Fibroblast of skin of left quadriceps (primary cell): ENCODE measurements at regions not wholly inside any gene's neighbourhood (a gene's known extent, or its start where the extent isn't known, plus 50 kb on each side); places are given as distances from the start of the nearest gene placed in this dataset.
"Not testable (repeated sequence)": the region's sequence is repeated elsewhere in the genome, so short reads cannot be mapped to it uniquely, and the experiment has no call there.

ENCODE experiments used
- DNase-seq, 2 experiments: peaks; one replicate each; pipeline ENCODE4 v3.0.0-alpha.2; 2013; ENCODE audit warnings: low read depth in 2 of 2

DNA sequence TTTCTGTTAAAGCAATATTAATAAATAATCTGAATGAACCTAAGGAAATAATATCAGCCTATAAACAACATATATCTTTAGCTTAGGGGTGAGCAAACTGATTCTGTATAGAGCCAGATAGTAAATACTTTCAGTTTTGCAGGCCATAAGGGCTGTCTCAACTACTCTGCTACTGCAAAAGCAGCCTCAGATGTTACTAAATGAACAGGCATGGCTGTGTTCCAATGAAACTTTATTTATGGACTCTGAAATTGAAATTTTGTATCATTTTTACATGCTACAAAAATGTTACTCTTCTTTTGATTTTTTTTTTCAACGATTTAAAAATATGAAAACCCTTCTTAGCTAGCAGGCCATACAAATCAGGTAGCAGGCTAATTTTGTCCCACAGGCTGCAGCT is 212.8 kb upstream of the PRICKLE2 start:
- no peak for DNase-seq

DNA sequence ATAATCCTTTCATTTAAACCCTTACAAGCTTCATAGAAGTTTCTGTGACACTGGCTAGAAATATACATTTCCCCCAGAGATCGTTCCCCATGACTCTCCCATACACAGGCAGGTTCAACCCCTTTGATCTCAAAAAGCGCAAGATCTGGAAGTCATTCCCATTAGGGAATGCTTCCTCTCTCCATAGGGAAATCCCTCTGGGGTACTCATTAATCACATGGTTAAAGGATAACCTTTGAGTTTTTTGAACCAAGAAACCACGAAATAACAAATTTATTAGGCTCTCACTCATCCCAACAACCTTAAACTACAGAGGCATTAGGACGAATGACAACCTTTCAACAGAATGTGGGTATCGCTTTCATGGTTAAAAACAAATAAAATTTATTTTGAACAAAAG is 211.9 kb upstream of the PRICKLE2 start:
- no peak for DNase-seq

DNA sequence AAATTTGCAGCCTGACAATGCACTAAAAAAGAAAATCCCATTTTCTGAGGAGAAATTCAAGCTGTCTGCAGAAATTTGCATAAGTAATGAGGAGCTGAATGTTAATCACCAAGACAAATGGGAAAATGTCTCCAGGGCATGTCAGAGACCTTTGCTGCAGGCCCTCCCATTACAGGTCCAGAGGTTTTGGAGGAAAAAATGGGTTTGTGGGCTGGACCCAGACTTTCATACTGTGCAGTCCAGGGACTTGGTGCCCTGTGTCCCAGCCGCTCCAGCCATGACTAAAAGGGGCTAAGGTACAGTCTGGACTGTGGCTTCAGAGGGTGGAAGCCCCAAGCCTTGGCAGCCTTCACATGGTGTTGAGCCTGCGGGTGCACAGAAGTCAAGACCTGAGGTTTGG is 209.8 kb upstream of the PRICKLE2 start:
- not testable (repeated sequence) for DNase-seq

DNA sequence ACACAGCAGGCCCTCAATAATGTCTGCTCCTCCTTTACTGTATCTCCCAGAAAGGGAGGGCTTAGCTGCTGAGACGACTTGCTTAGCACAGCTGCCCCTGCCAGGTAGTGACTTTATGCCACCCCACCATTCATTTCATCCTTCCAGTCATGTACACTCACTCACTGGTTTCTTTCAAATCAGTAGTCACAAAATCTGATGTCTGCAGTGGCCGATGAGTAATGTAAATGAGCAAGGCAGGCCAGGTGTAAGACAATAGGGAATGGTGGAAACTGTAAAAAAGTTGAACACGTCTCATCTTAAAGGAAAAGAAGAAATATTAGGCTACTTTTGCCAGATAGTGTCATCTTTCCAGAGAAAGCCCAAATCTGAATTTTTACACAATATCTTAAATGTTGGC is 207.6 kb upstream of the PRICKLE2 start:
- no peak for DNase-seq

DNA sequence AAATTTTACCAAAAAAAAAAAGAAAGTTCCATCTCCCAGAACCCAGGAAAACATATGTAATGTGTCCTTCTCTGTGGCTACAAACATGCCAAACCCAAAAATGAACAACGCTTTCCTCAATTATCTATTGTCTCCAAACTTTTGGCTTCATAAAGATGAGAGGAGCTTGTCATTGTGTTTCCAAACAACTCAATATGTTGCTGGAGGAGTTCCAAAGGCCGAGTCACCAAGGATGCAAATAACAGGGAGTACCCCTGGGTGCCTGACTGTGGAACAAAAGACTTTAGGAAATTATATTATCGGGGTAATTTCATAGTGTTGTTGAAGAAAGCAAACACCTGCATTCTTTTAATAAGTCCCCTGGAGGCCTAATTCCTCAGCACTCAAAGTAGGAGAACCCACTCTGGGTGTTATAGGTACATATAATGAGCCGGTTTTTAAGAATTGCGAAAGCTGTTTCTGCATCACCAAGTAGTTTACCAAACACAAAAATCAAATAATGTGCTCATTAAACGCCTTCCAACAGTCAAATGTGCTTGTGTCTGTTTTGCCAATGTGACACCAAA is 206.3 kb upstream of the PRICKLE2 start:
- DNase-seq, result no peak

DNA sequence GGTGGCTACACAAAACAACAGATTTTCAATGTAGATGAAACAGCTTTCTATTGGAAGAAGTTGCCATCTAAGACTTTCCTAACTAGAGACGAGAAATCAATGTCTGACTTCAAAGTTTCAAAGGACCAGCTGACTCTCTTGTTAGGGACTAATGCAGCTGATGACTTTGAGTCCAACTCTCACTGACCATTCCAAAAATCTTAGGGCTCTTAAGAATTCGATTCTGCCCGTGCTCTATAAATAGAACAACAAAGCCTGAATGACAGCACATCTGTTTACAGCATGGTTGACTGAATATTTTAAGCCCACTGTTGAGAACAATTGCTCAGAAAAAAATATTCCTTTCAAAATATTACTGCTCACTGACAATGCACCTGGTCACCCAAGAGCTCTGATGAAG is 202.4 kb upstream of the PRICKLE2 start:
- no peak for DNase-seq

DNA sequence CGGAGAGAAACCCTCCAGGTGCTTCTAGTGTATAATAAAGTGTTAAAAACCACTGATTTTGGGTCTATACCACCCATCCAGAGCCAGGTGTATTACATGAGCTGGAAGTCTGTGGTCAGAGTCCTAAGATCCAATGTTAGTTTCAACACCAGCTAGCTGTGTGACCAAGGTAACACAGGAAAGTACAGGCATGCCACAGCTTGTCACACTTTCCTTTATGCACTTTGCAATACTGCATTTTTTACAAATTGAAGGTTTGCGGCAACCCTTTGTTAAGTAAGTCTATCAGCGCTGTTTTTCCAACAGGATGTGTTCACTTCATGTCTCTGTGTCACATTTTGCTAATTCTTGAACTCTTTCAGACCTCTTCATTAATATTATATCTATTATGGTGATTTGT is 201.3 kb upstream of the PRICKLE2 start:
- no peak for DNase-seq

DNA sequence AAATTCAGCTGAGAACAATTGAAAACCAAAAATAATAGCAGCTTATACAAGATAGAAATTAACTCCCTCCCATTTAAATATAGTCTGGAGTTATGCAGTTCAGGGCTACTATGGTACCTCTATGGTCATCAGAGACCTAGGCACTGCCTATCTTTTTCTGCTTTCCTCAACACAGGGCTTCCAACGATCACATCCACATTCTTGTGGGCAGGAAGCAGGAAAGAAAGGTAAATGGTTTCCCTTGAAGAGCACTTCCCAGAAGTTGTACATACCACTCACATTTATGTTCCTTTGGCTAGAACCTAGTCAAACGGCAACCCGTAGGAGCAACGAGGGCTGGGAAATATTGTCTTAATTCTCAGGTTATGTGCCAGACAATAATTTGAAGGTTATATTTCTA is 197.7 kb upstream of the PRICKLE2 start:
- DNase-seq, result no peak

DNA sequence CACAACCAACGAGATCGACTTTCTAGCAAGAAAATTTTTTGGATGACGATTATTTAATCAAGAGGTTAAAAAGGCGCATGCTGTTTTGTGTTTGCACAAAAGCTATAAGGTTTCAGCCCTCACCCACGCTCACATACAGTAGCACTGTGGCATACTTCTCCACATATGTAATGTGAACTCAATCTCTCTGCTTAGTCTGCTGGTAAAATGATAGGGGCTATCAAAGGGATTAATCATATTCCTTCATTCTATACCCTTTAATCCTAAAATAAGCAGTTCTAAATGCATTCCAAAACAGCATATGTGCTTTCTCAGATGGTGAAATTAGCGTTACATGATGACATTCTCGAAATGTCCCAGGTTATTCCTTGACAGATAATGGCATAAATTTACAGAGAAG is 196.9 kb upstream of the PRICKLE2 start:
- no peak for DNase-seq

DNA sequence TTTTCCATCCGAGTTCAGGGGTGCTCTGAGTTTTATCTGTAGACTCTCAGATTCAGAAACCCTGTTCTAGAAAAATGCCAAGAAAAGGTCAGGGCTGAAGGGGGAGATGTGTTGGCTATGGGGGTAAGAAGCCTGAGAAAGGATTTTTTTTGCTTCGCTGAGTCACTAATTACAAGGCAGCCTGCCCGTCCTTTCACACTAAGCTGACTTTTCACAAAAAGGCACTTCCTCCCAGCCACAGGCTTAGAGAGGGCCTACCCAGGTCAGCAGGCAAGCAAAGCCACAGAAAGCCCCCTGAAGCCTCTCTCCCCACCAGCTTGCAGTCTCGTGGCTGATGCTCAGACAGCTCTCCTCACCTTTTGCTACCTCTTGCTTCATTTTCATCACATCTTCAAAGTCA is 192.6 kb upstream of the PRICKLE2 start:
- DNase-seq, result no peak

DNA sequence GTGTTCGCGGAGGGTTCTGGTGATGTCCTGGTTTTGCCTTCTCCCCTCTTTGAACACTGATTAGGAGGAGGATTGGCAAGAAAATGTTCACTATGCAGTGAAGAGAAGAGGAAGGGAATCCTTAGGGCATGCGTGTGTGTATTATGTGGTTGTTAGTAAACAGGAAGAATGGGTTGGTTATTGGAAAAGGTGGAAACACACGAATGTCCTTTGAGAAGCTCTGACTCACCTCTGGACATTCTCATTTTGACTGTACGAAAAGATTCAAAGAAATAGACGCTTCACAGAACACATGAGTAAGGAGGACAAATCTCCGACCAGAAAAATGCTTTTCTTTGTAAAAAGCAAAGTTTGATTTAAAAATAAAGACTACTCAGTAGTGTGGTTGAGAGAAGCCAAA is 188.8 kb upstream of the PRICKLE2 start:
- DNase-seq, result no peak

DNA sequence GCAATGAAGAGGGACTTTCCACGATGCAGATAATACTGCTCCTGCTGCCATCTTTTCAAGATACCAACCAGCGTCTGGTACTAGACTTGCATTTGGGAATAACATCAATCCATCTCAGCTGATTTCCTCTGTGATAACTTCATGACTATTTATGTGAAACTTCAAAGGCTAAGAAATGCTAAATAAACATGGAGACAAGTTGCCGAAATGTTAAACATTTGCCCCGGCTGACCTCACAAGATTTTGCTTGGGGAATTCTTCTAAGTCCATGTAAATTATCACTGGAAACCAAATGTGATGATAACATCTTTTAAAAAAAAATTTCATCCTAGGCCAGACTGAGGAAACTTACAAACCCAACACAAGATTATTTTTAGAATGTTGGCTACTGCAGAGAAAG is 185.8 kb upstream of the PRICKLE2 start:
- no peak for DNase-seq

DNA sequence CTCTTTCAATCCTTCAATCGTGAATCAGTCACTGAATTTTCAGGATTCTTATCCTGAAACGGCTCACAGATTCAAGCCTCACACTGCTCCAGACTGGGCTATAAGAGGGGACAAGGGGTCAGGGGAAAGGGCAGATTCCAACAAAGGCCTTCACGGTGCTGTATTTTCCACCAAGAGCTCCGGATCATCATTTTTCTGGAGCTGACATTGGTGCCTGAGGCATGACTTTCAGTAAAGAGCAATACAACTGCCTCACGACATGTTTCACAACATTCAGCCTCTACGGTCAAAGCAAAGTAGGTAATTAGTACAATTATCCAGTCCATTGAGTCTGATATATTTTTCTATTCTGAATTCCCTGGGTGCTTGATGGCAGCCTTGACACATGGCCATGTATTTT is 185.0 kb upstream of the PRICKLE2 start:
- DNase-seq, result no peak

DNA sequence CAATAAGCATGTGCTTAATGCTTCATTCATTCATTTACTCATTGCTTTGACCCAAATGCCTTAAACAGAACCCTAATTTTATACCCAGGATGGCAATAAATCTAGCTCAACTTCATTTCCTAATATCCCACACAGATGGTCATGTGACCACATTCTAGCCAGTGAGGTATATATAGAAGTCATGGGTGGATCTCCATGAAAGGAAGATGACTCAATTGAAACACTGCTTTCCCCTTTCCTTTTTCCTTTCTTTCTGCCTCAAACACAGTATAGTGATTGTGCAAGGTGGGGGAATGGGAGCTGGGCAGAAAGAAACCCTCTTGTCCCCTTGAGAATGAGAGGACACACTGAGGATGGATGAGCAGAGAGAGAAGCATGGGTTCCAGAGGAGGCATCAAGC is 183.5 kb upstream of the PRICKLE2 start:
- DNase-seq, result no peak

DNA sequence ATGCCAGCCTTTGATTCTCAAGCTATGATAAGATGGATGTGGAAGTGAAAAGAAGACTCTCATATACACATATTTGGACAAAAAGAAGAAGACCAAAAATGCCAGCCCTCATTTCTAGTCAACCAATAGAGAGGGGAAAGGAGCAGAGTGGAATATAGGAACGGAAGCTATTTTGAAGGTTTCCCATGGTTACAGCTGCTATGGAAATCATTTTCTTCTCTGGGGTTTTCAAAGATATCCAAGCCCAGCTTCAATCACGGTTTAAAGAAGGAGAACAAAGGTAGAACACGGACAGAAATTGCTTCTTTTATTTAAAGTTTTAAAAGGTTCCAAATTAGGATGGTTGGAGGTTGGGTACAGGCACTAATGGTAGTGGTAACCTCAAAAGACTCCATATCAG is 181.0 kb upstream of the PRICKLE2 start:
- no peak for DNase-seq

DNA sequence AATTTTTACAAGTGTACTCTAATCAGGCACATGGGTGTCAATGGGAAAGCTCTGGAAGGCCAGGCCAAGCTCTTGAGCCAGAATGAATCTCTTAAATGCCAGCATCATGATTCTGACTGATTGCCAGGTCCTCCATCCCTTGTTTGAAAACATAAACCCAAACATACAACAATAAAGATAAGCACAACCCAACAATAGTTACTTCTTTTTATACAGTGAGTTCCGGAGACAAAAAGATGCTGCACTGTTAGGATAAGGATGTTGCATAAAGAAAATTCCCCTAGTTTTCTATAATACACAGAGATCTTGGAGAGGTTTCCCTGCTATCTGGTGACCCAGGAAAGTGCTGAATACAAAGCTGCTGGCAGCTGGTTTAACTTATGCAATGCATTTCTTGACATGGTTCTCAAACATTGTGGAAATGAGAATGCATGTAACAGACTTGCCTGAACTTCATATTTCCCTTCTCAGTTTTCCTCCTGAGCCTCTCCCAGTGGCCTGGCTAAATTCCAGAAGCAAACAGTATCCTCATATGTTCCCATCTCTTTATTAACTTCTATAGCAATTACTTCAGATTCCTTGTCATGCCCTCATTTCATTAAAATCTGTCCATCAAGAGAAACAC is 180.1 kb upstream of the PRICKLE2 start:
- DNase-seq, result peak; percentile 51 to 56

DNA sequence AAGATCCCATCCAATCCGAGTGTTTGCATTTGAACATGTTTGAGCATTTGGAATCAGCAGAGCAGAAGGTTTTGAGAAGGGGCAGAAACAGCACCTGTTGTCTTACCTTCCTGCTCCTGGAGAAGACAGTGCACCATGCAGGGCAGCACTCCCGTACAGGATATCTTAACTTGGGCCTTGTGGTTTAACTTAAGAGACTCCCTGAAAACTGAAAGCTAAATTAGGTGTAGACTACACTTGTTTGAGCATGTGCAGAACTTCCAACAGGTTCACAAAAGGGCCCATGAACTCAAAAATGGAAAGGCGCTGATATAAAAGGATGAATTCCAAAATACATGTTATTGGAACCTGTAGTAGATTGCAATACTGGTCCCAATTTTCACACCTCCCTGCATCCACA is 175.4 kb upstream of the PRICKLE2 start:
- DNase-seq, result no peak

DNA sequence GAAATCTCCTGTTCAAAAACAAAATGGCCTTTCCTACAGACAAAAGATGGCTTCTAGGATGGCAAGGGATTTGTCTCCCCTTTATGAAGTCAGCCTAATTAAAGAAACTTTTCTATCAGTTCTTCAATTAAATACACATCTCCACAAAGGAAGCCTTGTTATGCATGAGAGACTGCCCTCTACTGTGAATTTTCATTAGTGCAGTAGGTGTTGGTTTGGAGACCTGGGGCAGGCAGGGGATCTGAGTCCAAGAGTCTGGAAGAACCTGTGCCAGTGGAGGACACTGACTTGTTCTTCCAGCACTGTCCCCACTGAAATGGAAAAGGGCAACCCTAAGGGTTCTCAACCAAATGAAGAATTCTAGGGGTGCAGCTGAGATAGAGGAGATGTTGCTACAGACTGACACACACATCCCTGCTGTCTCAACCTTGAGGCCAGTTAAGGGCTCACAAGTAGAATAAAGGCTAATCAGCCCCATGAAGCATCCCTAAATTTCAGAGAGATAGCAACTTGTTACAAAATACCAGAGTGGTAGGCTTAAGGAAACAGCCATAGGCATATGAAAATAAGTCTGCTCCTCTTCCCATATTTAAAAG is 174.0 kb upstream of the PRICKLE2 start:
- DNase-seq, result peak; percentile 54 to 59

DNA sequence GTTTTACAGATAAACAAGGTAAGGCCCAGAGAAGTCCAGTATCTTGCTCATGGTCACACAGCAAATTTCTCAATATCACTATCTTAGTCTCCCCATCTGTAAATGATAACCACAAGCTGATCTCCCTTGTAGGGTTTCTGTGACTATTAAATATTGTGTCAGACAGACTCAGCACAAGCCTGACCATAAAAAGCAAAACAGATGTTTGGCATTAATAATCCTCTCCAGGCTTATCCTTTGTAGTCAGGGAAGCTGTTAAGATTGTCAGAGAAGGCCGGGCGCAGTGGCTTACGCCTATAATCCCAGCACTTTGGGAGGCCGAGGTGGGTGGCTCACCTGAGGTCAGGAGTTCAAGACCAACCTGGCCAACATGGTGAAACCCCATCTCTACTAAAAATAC is 173.2 kb upstream of the PRICKLE2 start:
- DNase-seq, result peak; percentile 87 to 88

DNA sequence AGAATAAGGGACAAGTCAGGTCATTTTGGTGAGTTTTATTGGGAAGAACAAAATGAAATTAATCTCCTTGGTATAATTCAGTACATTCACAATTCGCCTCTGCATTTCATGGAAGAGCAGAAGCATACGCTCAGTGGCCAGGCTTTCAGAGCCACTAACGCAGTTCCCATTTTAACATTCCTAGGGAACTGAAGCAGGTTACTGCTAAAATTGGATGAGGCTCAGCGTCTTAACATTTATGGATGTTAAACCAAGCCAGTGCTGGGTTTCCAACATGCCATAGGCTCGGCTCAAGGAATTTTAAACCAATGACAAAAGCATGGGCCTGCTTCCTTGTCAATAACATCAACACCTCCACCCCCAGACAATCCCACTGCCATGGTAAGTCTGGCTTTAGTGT is 172.7 kb upstream of the PRICKLE2 start:
- no peak for DNase-seq

DNA sequence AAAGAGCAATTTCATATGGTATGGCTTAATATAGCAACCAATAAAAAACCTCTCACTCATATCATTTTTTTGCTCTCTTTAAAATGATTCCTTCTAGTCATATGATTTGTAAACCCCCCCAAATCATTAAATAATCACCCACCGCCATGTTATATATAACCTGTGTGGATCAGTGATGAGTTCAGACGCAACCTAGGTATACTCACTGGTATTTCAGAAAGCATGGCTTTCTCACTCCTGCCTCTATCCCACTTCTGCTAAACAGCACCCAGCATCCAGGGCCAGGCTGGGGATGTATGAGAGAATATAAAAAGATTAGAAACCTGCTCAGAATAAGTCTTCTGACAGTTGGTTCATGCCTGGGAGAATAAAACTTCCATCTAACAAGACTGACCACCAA is 172.3 kb upstream of the PRICKLE2 start:
- no peak for DNase-seq

DNA sequence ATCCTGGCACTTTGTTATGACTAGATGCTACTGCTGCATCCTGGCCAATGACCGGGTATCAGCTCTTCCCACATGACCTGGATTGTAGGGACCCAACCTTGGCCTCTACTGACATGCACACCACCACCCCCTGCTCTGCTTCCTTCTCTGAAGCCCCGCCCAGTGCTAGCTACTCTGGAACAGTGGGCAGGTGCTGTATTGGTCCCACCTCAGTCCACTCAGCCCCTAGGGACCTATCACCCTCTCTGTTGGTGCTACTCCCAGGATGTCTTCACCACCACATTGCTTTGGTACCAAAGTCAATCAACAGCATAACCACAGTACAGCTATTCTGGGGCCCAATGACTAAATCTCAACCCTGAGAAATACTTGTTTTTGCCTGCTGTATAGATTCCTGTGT is 170.2 kb upstream of the PRICKLE2 start:
- DNase-seq, result no peak

DNA sequence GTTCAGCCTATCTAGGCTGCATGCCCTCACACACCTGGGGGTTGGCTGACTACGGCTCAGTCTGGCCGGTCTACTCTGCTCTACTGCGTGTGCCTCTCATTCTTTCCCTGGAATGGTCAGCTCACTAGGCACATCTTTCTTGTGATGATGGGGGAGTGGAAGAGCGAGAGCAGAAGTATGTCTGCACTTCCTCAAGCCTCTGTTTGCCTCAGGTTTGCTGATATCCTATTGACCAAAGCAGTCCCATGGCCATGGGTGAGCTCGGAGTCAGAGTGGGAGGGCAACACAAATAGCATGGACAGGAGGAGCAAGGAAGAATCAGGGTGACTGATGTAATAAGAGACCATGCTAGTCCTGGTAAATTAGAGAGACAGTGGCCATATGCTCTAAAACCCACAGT is 167.9 kb upstream of the PRICKLE2 start:
- no peak for DNase-seq

DNA sequence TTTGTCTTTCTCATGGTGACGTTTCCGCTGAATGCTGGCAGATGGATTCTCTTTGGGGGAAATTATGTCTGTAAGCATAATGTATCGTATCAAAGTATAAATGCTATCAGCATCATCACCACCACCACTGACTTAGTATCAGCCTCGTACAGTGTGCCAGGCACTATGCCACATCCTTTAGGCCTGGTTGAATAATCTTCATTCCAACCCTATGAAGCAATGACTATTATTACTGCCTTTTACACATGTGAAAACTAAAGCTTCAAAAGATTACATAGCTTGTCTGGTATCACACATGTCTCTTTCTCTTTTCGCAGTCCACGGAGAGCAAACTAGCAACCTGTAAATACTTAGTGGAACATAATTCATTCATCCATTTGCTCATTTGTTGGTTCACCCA is 166.7 kb upstream of the PRICKLE2 start:
- no peak for DNase-seq
